Stomach (tissue), 8 donors: ENCODE measurements at regions not wholly inside any gene's neighbourhood (a gene's known extent, or its start where the extent isn't known, plus 50 kb on each side); places are given as distances from the start of the nearest gene placed in this dataset.

Source experiments
- DNase-seq, 2 donors: peaks; one replicate each; pipeline versions ENCODE4 v3.0.0 to v3.0.0-alpha.2; 2013 to 2019
- H3K27ac ChIP-seq, 5 donors: fragments of 200-600 bp in 4 of 5; sonication (generic) in 4 of 5; one replicate each; pipeline ENCODE4 v1.5.1; 2013 to 2019; ENCODE audit warnings: mild to moderate bottlenecking in 1 of 5, moderate library complexity in 1 of 5
- H3K27me3 ChIP-seq, 3 donors: fragments of 200-600 bp; sonication (generic); one replicate each; pipeline ENCODE4 v1.5.1; 2017 to 2019; ENCODE audit warnings: mixed run types in 1 of 3
- H3K36me3 ChIP-seq, 4 donors: fragments of 200-600 bp; sonication (generic); 1 replicate in 3 of 4; 2 replicates in 1 of 4; pipeline ENCODE4 v1.5.1; 2016 to 2019
- H3K4me1 ChIP-seq, 4 donors: fragments of 200-600 bp; sonication (generic); one replicate each; pipeline ENCODE4 v1.5.1; 2016 to 2019
- H3K4me3 ChIP-seq, 4 donors: fragments of 200-600 bp; sonication (generic) in 3 of 4; one replicate each; pipeline ENCODE4 v1.5.1; 2016 to 2019; ENCODE audit warnings: mild to moderate bottlenecking in 1 of 4
- H3K9me3 ChIP-seq, 4 donors: fragments of 200-600 bp; sonication (generic); one replicate each; pipeline ENCODE4 v1.5.1; 2016 to 2019
- CTCF ChIP-seq, 7 experiments: fragments of 450-650 bp in 4 of 7; fragments of 200-600 bp in 3 of 7; sonication (generic) in 3 of 7; IDR thresholded peaks; one replicate each; pipeline ENCODE4 v1.5.1; 2016 to 2019; ENCODE audit warnings: antibody characterized with exemption in 7 of 7, control low read depth in 2 of 7, mild to moderate bottlenecking in 1 of 7
- EP300 ChIP-seq: sonication (generic); formaldehyde crosslinking; IDR thresholded peaks from one replicate; pipeline ENCODE4 v1.6.1; 2017; ENCODE audit warnings: antibody characterized with exemption
- POLR2A ChIP-seq, 4 donors: fragments of 450-650 bp; IDR thresholded peaks; one replicate each; pipeline ENCODE4 v1.6.1; 2016; ENCODE audit warnings: antibody characterized with exemption in 4 of 4, control low read depth in 2 of 4, mild to moderate bottlenecking in 1 of 4, moderate library complexity in 1 of 4
- POLR2AphosphoS5 ChIP-seq, 3 donors: sonication (generic); formaldehyde crosslinking; IDR thresholded peaks; one replicate each; pipeline ENCODE4 v1.6.1; 2016; ENCODE audit warnings: antibody characterized with exemption in 3 of 3
- WGBS, 5 donors: extraction: QIAGEN DNeasy Blood & Tissue Kit in 3 of 5; methylation state at CpG; one replicate each; pipeline versions ENCODE4 v1.1.5 to v1.1.7; 2013 to 2018; 5-methylcytosine and 5-hydroxymethylcytosine counted together
- intact Hi-C: fragments of 100-400 bp; cut with DNase I; formaldehyde crosslinking; loops from one replicate; pipeline ENCODE4 v1.15.1; 2023; ENCODE audit warnings: low total_unique reads
- donor health status: healthy with polysubstance abuse.
- donor health status: Bipolar disorder and iron deficiency.
- donor health status: healthy.

GRCh38 chr2:163459986-163460385 is 275.8 kb downstream of the FIGN start:
- Histone ChIP-seq H3K4me1 (peaks cover 0 to 7% (median 0%) of the 10 kb centered on the region in 4 donors), H3K27ac (no peak overlapping the region), H3K4me3 (no peak overlapping the region), H3K9me3 (no peaks in the 10 kb centered on the region), H3K36me3 (no peaks in the 10 kb centered on the region), H3K27me3 (no peaks in the 10 kb centered on the region)
- DNase-seq, result no peak
- WGBS, 5 donors, result 94 to 98% (median 97%) methylated on average over 9 of the region's 9 CpGs
- TF ChIP-seq CTCF (IDR thresholded peaks at IDR 0.05) (no peak), POLR2A (IDR thresholded peaks at IDR 0.05) (no peak), EP300 (no peak)
- intact Hi-C loops, result no loop called here

- intact Hi-C loops, result no loop called here
- H3K27ac ChIP-seq, result no peak overlapping the region
- 39 to 85% (median 66%) methylated on average over 3 of the region's 3 CpGs for WGBS, 5 donors
- no peaks in the 10 kb centered on the region for H3K9me3 ChIP-seq
- H3K27me3 ChIP-seq, result no peaks in the 10 kb centered on the region
- H3K36me3 ChIP-seq, result no peaks in the 10 kb centered on the region
- TF ChIP-seq EP300 (no peak), POLR2AphosphoS5 (IDR thresholded peaks at IDR 0.05) (peak in 1 of 3 donors; percentile 6), POLR2A (IDR thresholded peaks at IDR 0.05) (no peak), CTCF (IDR thresholded peaks at IDR 0.05) (no peak)
- H3K4me1 ChIP-seq, result peaks cover 0 to 7% (median 0%) of the 10 kb centered on the region in 4 donors
- H3K4me3 ChIP-seq, result no peak overlapping the region
- DNase-seq, result peak in 1 of 2 donors; percentile 47
Observed at GRCh38 chr2:163456953-163457743, 278.7 kb downstream of the FIGN start.

GRCh38 chr2:163455815-163456214 is 280.0 kb downstream of the FIGN start:
- no peak overlapping the region for H3K4me3 ChIP-seq
- H3K27me3 ChIP-seq, result no peaks in the 10 kb centered on the region
- intact Hi-C loops, result no loop called here
- no peaks in the 10 kb centered on the region for H3K36me3 ChIP-seq
- DNase-seq, result peak in 1 of 2 donors; percentile 23
- no peak for TF ChIP-seq POLR2A (IDR thresholded peaks at IDR 0.05)
- TF ChIP-seq POLR2AphosphoS5 (IDR thresholded peaks at IDR 0.05), result no peak
- H3K4me1 ChIP-seq, result peaks cover 0 to 7% (median 0%) of the 10 kb centered on the region in 4 donors
- no peak overlapping the region for H3K27ac ChIP-seq
- H3K9me3 ChIP-seq, result no peaks in the 10 kb centered on the region

GRCh38 chr2:163453920-163454319 is 281.9 kb downstream of the FIGN start:
- Histone ChIP-seq H3K9me3 (peaks cover 0 to 5% (median 0%) of the 10 kb centered on the region in 4 donors), H3K36me3 (no peaks in the 10 kb centered on the region), H3K27ac (no peak overlapping the region), H3K4me1 (peaks cover 0 to 7% (median 0%) of the 10 kb centered on the region in 4 donors), H3K4me3 (no peak overlapping the region), H3K27me3 (no peaks in the 10 kb centered on the region)
- no peak for DNase-seq
- intact Hi-C loops, result no loop called here
- TF ChIP-seq CTCF (IDR thresholded peaks at IDR 0.05) (no peak), EP300 (no peak), POLR2AphosphoS5 (IDR thresholded peaks at IDR 0.05) (no peak), POLR2A (IDR thresholded peaks at IDR 0.05) (no peak)
- 45 to 70% (median 57%) methylated on average over 2 of the region's 2 CpGs for WGBS, 5 donors

GRCh38 chr2:163441603-163442002 is 294.2 kb downstream of the FIGN start:
- DNase-seq, result no peak
- TF ChIP-seq POLR2A (IDR thresholded peaks at IDR 0.05) (no peak), POLR2AphosphoS5 (IDR thresholded peaks at IDR 0.05) (no peak), CTCF (IDR thresholded peaks at IDR 0.05) (no peak), EP300 (no peak)
- H3K9me3 ChIP-seq, result no peaks in the 10 kb centered on the region
- H3K36me3 ChIP-seq, result no peaks in the 10 kb centered on the region
- no peaks in the 10 kb centered on the region for H3K27me3 ChIP-seq
- intact Hi-C loops, result no loop called here
- H3K4me3 ChIP-seq, result no peak overlapping the region
- H3K4me1 ChIP-seq, result no peaks in the 10 kb centered on the region
- no peak overlapping the region for H3K27ac ChIP-seq
